ENCODE measurements at regions not wholly inside any gene's neighbourhood (a gene's known extent, or its start where the extent isn't known, plus 50 kb on each side); places are given as distances from the start of the nearest gene placed in this dataset.

- TF ChIP-seq POLR2AphosphoS5 (IDR thresholded peaks at IDR 0.05; ENCODE audit: low read depth, low read length) (no peak), POLR2A (IDR thresholded peaks at IDR 0.05; ENCODE audit: low read depth, low read length) (no peak), POU2F2 (IDR thresholded peaks at IDR 0.05; ENCODE audit: low read depth, low read length) (no peak), TAF1 (IDR thresholded peaks at IDR 0.05; ENCODE audit: low read depth, low read length) (no peak), SPI1 (IDR thresholded peaks at IDR 0.05; ENCODE audit: low read depth, low read length) (no peak)
These were observed 347.4 kb downstream of the PDCD6IP start for GRCh38 chr3:34145796-34146195.
